Activated CD8-positive, alpha-beta memory T cell treated with anti-CD3 and anti-CD28 coated beads, Interleukin-2, amount 10 ng/mL, durations not matched to agents 7 days and 5 days (primary cell): ENCODE measurements at regions not wholly inside any gene's neighbourhood (a gene's known extent, or its start where the extent isn't known, plus 50 kb on each side); places are given as distances from the start of the nearest gene placed in this dataset.
"Not testable (repeated sequence)": the region's sequence is repeated elsewhere in the genome, so short reads cannot be mapped to it uniquely, and the experiment has no call there.

Experiments
- ATAC-seq: fragments of 150-1000 bp; cut with Tn5 transposase; one replicate; pipeline ENCODE4 v1.10.0; 2021; ENCODE audit warnings: moderate library complexity
- CTCF ChIA-PET: fragments of 350-600 bp; sonication (Branson Sonifier 250); formaldehyde crosslinking; loops from one replicate; lab custom pipeline; 2021; ENCODE audit warnings: antibody characterized with exemption; lab: Charles Lee
- DNase-seq: peaks from one replicate; pipeline ENCODE4 v3.0.0-alpha.2; 2020
- H3K27ac Mint-ChIP-seq: one replicate; pipeline ENCODE4 v1.8.0; 2021; ENCODE audit warnings: mild to moderate bottlenecking, mixed read lengths
- H3K27me3 Mint-ChIP-seq: one replicate; pipeline ENCODE4 v1.8.0; 2021; ENCODE audit warnings: mixed read lengths
- H3K36me3 Mint-ChIP-seq: one replicate; pipeline ENCODE4 v1.8.0; 2021; ENCODE audit warnings: mild to moderate bottlenecking, mixed read lengths
- H3K4me1 Mint-ChIP-seq: one replicate; pipeline ENCODE4 v1.8.0; 2021; ENCODE audit warnings: mixed read lengths
- H3K4me3 Mint-ChIP-seq: one replicate; pipeline ENCODE4 v1.8.0; 2021; ENCODE audit warnings: mild to moderate bottlenecking, moderate library complexity, mixed read lengths
- H3K9me3 Mint-ChIP-seq: one replicate; pipeline ENCODE4 v1.8.0; 2022; ENCODE audit warnings: low read depth, mixed read lengths

- CTCF ChIA-PET: no interaction called here
- H3K4me3 Mint-ChIP-seq: no peak overlapping the region
- no peak for DNase-seq
- no peaks in the 10 kb centered on the region for H3K9me3 Mint-ChIP-seq
- H3K27me3 Mint-ChIP-seq: no peaks in the 10 kb centered on the region
- no peak for ATAC-seq
- H3K27ac Mint-ChIP-seq: no peak overlapping the region
- no peaks in the 10 kb centered on the region for H3K4me1 Mint-ChIP-seq
- no peaks in the 10 kb centered on the region for H3K36me3 Mint-ChIP-seq
These were observed 619.2 kb downstream of the IRS1 start for GRCh38 chr2:226180281-226180884.

GRCh38 chr2:226179010-226179409, 620.6 kb downstream of the IRS1 start:
- CTCF ChIA-PET: no interaction called here
- ATAC-seq: no peak
- H3K4me1 Mint-ChIP-seq: no peaks in the 10 kb centered on the region

GRCh38 chr2:226176283-226176984, 623.2 kb downstream of the IRS1 start:
- DNase-seq (no peak), ATAC-seq (no peak)
- H3K4me3 Mint-ChIP-seq: no peak overlapping the region
- H3K27ac Mint-ChIP-seq: no peak overlapping the region
- no peaks in the 10 kb centered on the region for H3K36me3 Mint-ChIP-seq
- CTCF ChIA-PET: no interaction called here
- H3K9me3 Mint-ChIP-seq: no peaks in the 10 kb centered on the region
- H3K4me1 Mint-ChIP-seq: no peaks in the 10 kb centered on the region
- H3K27me3 Mint-ChIP-seq: no peaks in the 10 kb centered on the region

More at GRCh38 chr2:226179010-226179409, 620.6 kb downstream of the IRS1 start:
- no peak overlapping the region for H3K27ac Mint-ChIP-seq
- H3K4me3 Mint-ChIP-seq: no peak overlapping the region
- H3K36me3 Mint-ChIP-seq: no peaks in the 10 kb centered on the region
- no peaks in the 10 kb centered on the region for H3K27me3 Mint-ChIP-seq
- no peak for DNase-seq
- H3K9me3 Mint-ChIP-seq: no peaks in the 10 kb centered on the region

GRCh38 chr2:226174390-226174789, 625.2 kb downstream of the IRS1 start:
- no peak for ATAC-seq
- DNase-seq: no peak
- H3K27me3 Mint-ChIP-seq: no peaks in the 10 kb centered on the region
- no peaks in the 10 kb centered on the region for H3K36me3 Mint-ChIP-seq
- H3K27ac Mint-ChIP-seq: no peak overlapping the region
- CTCF ChIA-PET: no interaction called here
- H3K4me3 Mint-ChIP-seq: no peak overlapping the region
- no peaks in the 10 kb centered on the region for H3K9me3 Mint-ChIP-seq
- no peaks in the 10 kb centered on the region for H3K4me1 Mint-ChIP-seq

- no peaks in the 10 kb centered on the region for H3K36me3 Mint-ChIP-seq
- no peak overlapping the region for H3K27ac Mint-ChIP-seq
- CTCF ChIA-PET: no interaction called here
These were observed 626.7 kb downstream of the IRS1 start for GRCh38 chr2:226172939-226173338.

GRCh38 chr2:226172309-226172708, 627.3 kb downstream of the IRS1 start:
- H3K4me3 Mint-ChIP-seq: no peak overlapping the region
- H3K27ac Mint-ChIP-seq: no peak overlapping the region
- no peak for DNase-seq
- no peak for ATAC-seq
- no peaks in the 10 kb centered on the region for H3K4me1 Mint-ChIP-seq
- H3K9me3 Mint-ChIP-seq: no peaks in the 10 kb centered on the region
- H3K36me3 Mint-ChIP-seq: no peaks in the 10 kb centered on the region
- CTCF ChIA-PET: no interaction called here
- H3K27me3 Mint-ChIP-seq: no peaks in the 10 kb centered on the region

More at GRCh38 chr2:226172939-226173338, 626.7 kb downstream of the IRS1 start:
- no peaks in the 10 kb centered on the region for H3K4me1 Mint-ChIP-seq
- no peak for ATAC-seq
- no peaks in the 10 kb centered on the region for H3K27me3 Mint-ChIP-seq
- DNase-seq: no peak
- H3K9me3 Mint-ChIP-seq: no peaks in the 10 kb centered on the region
- no peak overlapping the region for H3K4me3 Mint-ChIP-seq

- Mint-ChIP-seq H3K4me1 (no peaks in the 10 kb centered on the region), H3K27ac (no peak overlapping the region), H3K4me3 (no peak overlapping the region), H3K9me3 (no peaks in the 10 kb centered on the region), H3K27me3 (no peaks in the 10 kb centered on the region), H3K36me3 (no peaks in the 10 kb centered on the region)
- ATAC-seq (no peak), DNase-seq (no peak)
- CTCF ChIA-PET: no interaction called here
These were observed 629.7 kb downstream of the IRS1 start for GRCh38 chr2:226169751-226170581.

GRCh38 chr2:226168496-226169160, 631.0 kb downstream of the IRS1 start:
- Mint-ChIP-seq H3K27ac (no peak overlapping the region), H3K9me3 (no peaks in the 10 kb centered on the region), H3K4me3 (no peak overlapping the region), H3K4me1 (no peaks in the 10 kb centered on the region), H3K27me3 (no peaks in the 10 kb centered on the region), H3K36me3 (no peaks in the 10 kb centered on the region)
- CTCF ChIA-PET: no interaction called here
- DNase-seq (no peak), ATAC-seq (no peak)

- DNase-seq (no peak), ATAC-seq (no peak)
- peaks cover 3% of the 10 kb centered on the region for H3K9me3 Mint-ChIP-seq
- H3K4me1 Mint-ChIP-seq: no peaks in the 10 kb centered on the region
- H3K4me3 Mint-ChIP-seq: no peak overlapping the region
- CTCF ChIA-PET: no interaction called here
- no peaks in the 10 kb centered on the region for H3K27me3 Mint-ChIP-seq
- no peak overlapping the region for H3K27ac Mint-ChIP-seq
- H3K36me3 Mint-ChIP-seq: no peaks in the 10 kb centered on the region
These were observed 635.1 kb downstream of the IRS1 start for GRCh38 chr2:226164512-226164911.

GRCh38 chr2:226160617-226161016, 639.0 kb downstream of the IRS1 start:
- H3K4me3 Mint-ChIP-seq, CTCF ChIA-PET, H3K27ac Mint-ChIP-seq: not testable (repeated sequence)

GRCh38 chr2:226159875-226160479, 639.6 kb downstream of the IRS1 start:
- H3K27me3 Mint-ChIP-seq: no peaks in the 10 kb centered on the region
- H3K4me1 Mint-ChIP-seq: no peaks in the 10 kb centered on the region
- ATAC-seq (no peak), DNase-seq (no peak)
- no peak overlapping the region for H3K27ac Mint-ChIP-seq
- peaks cover 3% of the 10 kb centered on the region for H3K9me3 Mint-ChIP-seq
- H3K36me3 Mint-ChIP-seq: no peaks in the 10 kb centered on the region
- CTCF ChIA-PET: no interaction called here
- no peak overlapping the region for H3K4me3 Mint-ChIP-seq

More at GRCh38 chr2:226160617-226161016, 639.0 kb downstream of the IRS1 start:
- not testable (repeated sequence) for H3K27me3 Mint-ChIP-seq, DNase-seq, H3K4me1 Mint-ChIP-seq, H3K9me3 Mint-ChIP-seq, ATAC-seq, H3K36me3 Mint-ChIP-seq

GRCh38 chr2:226158940-226159339, 640.7 kb downstream of the IRS1 start:
- Mint-ChIP-seq H3K27me3 (no peaks in the 10 kb centered on the region), H3K27ac (no peak overlapping the region), H3K9me3 (peaks cover 3% of the 10 kb centered on the region), H3K4me3 (no peak overlapping the region), H3K36me3 (no peaks in the 10 kb centered on the region), H3K4me1 (no peaks in the 10 kb centered on the region)
- DNase-seq (no peak), ATAC-seq (no peak)
- CTCF ChIA-PET: no interaction called here

GRCh38 chr2:226158229-226158628, 641.4 kb downstream of the IRS1 start:
- Mint-ChIP-seq H3K4me1 (no peaks in the 10 kb centered on the region), H3K9me3 (peaks cover 3% of the 10 kb centered on the region), H3K27ac (no peak overlapping the region), H3K27me3 (no peaks in the 10 kb centered on the region), H3K4me3 (no peak overlapping the region), H3K36me3 (no peaks in the 10 kb centered on the region)
- ATAC-seq: no peak
- no peak for DNase-seq
- CTCF ChIA-PET: no interaction called here
